ENCODE measurements at regions not wholly inside any gene's neighbourhood (a gene's known extent, or its start where the extent isn't known, plus 50 kb on each side); places are given as distances from the start of the nearest gene placed in this dataset.

GRCh38 chr5:3738919-3739318, 143.3 kb downstream of the IRX1 start:
- TF ChIP-seq, protein P1, sequence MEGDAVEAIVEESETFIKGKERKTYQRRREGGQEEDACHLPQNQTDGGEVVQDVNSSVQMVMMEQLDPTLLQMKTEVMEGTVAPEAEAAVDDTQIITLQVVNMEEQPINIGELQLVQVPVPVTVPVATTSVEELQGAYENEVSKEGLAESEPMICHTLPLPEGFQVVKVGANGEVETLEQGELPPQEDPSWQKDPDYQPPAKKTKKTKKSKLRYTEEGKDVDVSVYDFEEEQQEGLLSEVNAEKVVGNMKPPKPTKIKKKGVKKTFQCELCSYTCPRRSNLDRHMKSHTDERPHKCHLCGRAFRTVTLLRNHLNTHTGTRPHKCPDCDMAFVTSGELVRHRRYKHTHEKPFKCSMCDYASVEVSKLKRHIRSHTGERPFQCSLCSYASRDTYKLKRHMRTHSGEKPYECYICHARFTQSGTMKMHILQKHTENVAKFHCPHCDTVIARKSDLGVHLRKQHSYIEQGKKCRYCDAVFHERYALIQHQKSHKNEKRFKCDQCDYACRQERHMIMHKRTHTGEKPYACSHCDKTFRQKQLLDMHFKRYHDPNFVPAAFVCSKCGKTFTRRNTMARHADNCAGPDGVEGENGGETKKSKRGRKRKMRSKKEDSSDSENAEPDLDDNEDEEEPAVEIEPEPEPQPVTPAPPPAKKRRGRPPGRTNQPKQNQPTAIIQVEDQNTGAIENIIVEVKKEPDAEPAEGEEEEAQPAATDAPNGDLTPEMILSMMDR (IDR thresholded peaks at IDR 0.05) = no peak
- TF ChIP-seq EZH2 (IDR thresholded peaks at IDR 0.05; ENCODE audit: borderline replicate concordance, insufficient read depth, low read depth, low read length, poor library complexity, severe bottlenecking) = no peak
